T-helper 2 cell treated with Interferon-gamma antibody and Interleukin-4, amounts not matched to agents 5 μg/mL and 100 μg/mL, for 36 hours (primary cell): ENCODE measurements at regions not wholly inside any gene's neighbourhood (a gene's known extent, or its start where the extent isn't known, plus 50 kb on each side); places are given as distances from the start of the nearest gene placed in this dataset.
"Not testable (repeated sequence)": the region's sequence is repeated elsewhere in the genome, so short reads cannot be mapped to it uniquely, and the experiment has no call there.

Experiments used
- DNase-seq: peaks from one replicate; pipeline ENCODE4 v3.0.0; 2021; ENCODE audit warnings: low spot score
- H3K27ac Mint-ChIP-seq: one replicate; pipeline ENCODE4 v1.8.0; 2021; ENCODE audit warnings: mild to moderate bottlenecking, mixed read lengths
- H3K27me3 Mint-ChIP-seq: one replicate; pipeline ENCODE4 v1.8.0; 2021; ENCODE audit warnings: low read depth, mixed read lengths
- H3K36me3 Mint-ChIP-seq: one replicate; pipeline ENCODE4 v1.8.0; 2021; ENCODE audit warnings: low read depth, mixed read lengths
- H3K4me1 Mint-ChIP-seq: one replicate; pipeline ENCODE4 v1.8.0; 2021; ENCODE audit warnings: low read depth, mixed read lengths
- H3K4me3 Mint-ChIP-seq: one replicate; pipeline ENCODE4 v1.8.0; 2022; ENCODE audit warnings: mild to moderate bottlenecking, moderate library complexity, mixed read lengths
- H3K9me3 Mint-ChIP-seq: one replicate; pipeline ENCODE4 v1.8.0; 2021; ENCODE audit warnings: mixed read lengths

GRCh38 chr12:27873010-27873409 is 93.0 kb upstream of the MANSC4 start:
- H3K27me3 Mint-ChIP-seq, result peaks cover 3% of the 10 kb centered on the region
- no peak overlapping the region for H3K4me3 Mint-ChIP-seq
- H3K27ac Mint-ChIP-seq, result no peak overlapping the region
- H3K36me3 Mint-ChIP-seq, result no peaks in the 10 kb centered on the region
- peaks cover 8% of the 10 kb centered on the region for H3K4me1 Mint-ChIP-seq
- DNase-seq, result no peak
- peaks cover 4% of the 10 kb centered on the region for H3K9me3 Mint-ChIP-seq

DNA sequence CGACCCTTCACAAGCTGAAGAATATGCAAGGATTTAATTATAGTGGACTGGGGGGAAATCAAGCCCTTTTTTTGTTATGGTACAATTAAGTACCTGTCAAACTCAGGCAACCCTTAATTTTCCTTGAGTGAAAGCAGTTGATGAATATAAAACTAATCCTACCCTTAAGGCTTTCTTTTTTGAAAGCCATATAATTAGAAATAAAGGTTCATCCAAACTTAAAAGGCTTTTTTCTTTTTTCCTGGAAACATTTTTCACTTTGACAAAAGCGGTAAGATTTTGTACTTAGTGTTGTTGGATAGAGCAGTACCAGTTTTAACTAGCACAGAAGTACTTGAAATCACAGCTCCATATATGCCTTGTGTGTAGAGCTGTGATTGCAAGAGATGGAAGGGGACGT is 91.9 kb upstream of the MANSC4 start:
- no peak overlapping the region for H3K27ac Mint-ChIP-seq
- no peaks in the 10 kb centered on the region for H3K36me3 Mint-ChIP-seq
- peaks cover 3% of the 10 kb centered on the region for H3K27me3 Mint-ChIP-seq
- peaks cover 8% of the 10 kb centered on the region for H3K4me1 Mint-ChIP-seq
- peaks cover 4% of the 10 kb centered on the region for H3K9me3 Mint-ChIP-seq
- DNase-seq, result no peak
- H3K4me3 Mint-ChIP-seq, result no peak overlapping the region

DNA sequence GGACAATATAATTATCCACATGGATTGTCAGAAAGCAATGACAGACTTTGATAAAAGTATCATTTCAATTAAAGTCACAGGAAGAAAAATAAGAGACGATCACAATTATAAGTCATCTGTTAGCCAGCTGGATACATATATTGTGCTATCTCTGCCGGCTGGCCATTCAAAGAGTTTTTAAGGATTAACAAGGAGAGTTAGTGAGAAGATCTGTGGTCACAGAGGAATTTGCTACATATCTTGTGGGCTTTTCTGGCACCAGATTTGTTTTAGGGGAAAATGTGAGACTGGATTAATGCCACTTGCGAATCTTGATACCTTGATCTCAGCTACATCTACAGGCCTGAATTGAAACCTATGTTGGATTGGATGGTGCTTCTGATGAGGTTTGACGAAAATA is 90.9 kb upstream of the MANSC4 start:
- Mint-ChIP-seq H3K4me1 (peaks cover 8% of the 10 kb centered on the region), H3K36me3 (no peaks in the 10 kb centered on the region), H3K27me3 (peaks cover 3% of the 10 kb centered on the region), H3K27ac (peak overlapping the region; percentile 42), H3K9me3 (peaks cover 4% of the 10 kb centered on the region), H3K4me3 (no peak overlapping the region)
- no peak for DNase-seq

- DNase-seq, result no peak
- peaks cover 4% of the 10 kb centered on the region for H3K9me3 Mint-ChIP-seq
- H3K27ac Mint-ChIP-seq, result no peak overlapping the region
- H3K4me3 Mint-ChIP-seq, result no peak overlapping the region
- no peaks in the 10 kb centered on the region for H3K36me3 Mint-ChIP-seq
- H3K4me1 Mint-ChIP-seq, result peaks cover 9% of the 10 kb centered on the region
- H3K27me3 Mint-ChIP-seq, result peaks cover 3% of the 10 kb centered on the region
These were observed 89.5 kb upstream of the MANSC4 start for GRCh38 chr12:27869567-27869966.

DNA sequence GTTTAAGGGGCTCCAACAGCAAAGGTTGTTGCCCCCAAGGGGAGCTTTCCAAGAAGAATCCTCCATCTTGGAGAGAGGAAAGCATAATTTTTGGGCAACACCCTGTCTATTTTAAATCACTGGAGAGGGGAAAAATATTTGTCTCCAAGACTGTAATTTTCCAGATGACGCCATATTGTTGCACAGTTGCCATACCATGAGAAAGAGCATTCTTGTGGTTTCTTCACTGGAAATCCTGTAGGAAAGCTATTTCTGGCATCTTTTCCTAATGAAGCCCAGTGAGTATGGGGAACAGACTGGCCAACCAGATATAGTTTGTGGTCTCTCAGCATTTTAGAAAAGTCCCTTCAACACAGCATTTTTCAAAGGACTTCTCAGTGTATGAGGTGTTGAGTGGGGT is 88.1 kb upstream of the MANSC4 start:
- Mint-ChIP-seq H3K4me1 (peaks cover 18% of the 10 kb centered on the region), H3K36me3 (no peaks in the 10 kb centered on the region), H3K27ac (no peak overlapping the region), H3K9me3 (peaks cover 4% of the 10 kb centered on the region), H3K4me3 (no peak overlapping the region), H3K27me3 (peaks cover 3% of the 10 kb centered on the region)
- DNase-seq, result no peak

GRCh38 chr12:27866373-27867101 is 86.5 kb upstream of the MANSC4 start:
- no peak for DNase-seq
- no peaks in the 10 kb centered on the region for H3K36me3 Mint-ChIP-seq
- H3K27me3 Mint-ChIP-seq, result peaks cover 3% of the 10 kb centered on the region
- no peaks in the 10 kb centered on the region for H3K9me3 Mint-ChIP-seq
- no peak overlapping the region for H3K27ac Mint-ChIP-seq
- H3K4me1 Mint-ChIP-seq, result peaks cover 18% of the 10 kb centered on the region
- no peak overlapping the region for H3K4me3 Mint-ChIP-seq

- Mint-ChIP-seq H3K27me3 (peaks cover 3% of the 10 kb centered on the region), H3K9me3 (no peaks in the 10 kb centered on the region), H3K4me3 (no peak overlapping the region), H3K4me1 (peaks cover 10% of the 10 kb centered on the region), H3K27ac (no peak overlapping the region), H3K36me3 (no peaks in the 10 kb centered on the region)
- no peak for DNase-seq
These were observed 85.4 kb upstream of the MANSC4 start for GRCh38 chr12:27865421-27865820.

DNA sequence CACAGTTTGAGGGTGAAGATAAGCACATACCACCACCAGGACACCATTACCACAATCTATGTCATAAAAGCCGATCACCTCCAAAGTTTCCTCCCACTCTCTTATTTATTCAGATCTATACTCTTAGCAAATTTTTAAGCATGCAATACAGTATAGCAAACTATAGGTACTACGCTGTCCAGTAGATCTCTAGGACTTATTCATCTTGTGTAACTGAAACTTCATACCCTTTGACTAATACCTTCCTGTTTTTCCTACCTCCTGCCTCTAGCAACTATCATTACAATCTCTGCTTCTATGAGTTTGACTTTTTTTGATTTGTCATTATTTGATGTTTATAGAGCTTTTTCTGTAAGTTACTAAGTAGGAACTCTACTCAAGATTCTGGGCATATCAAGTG is 84.5 kb upstream of the MANSC4 start:
- Mint-ChIP-seq H3K4me1 (peaks cover 10% of the 10 kb centered on the region), H3K4me3 (no peak overlapping the region), H3K9me3 (no peaks in the 10 kb centered on the region), H3K27ac (no peak overlapping the region), H3K27me3 (peaks cover 1% of the 10 kb centered on the region), H3K36me3 (no peaks in the 10 kb centered on the region)
- no peak for DNase-seq

DNA sequence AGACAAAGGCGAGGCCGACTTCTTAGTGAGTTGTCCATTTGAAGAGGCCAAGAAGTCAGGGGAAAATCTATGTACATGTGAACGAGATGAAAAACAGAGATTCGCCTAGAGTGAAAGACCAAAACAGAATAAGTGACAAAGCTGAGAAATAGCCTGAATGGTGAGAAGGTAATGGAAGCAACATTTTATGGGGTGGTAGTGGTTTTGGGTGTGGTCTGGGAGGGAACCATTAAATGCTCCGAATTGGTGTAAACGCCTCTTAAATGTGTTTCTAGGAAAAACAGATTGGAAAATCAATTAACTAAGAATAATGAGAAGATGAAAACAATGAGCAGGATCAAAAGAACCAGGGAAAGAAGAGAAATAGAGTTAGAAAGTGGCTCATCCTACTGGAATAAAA is 83.8 kb upstream of the MANSC4 start:
- Mint-ChIP-seq H3K4me3 (no peak overlapping the region), H3K27me3 (no peaks in the 10 kb centered on the region), H3K36me3 (no peaks in the 10 kb centered on the region), H3K27ac (no peak overlapping the region), H3K4me1 (peaks cover 10% of the 10 kb centered on the region), H3K9me3 (no peaks in the 10 kb centered on the region)
- no peak for DNase-seq

- Mint-ChIP-seq H3K4me1 (peaks cover 10% of the 10 kb centered on the region), H3K4me3 (no peak overlapping the region), H3K27me3 (peaks cover 3% of the 10 kb centered on the region), H3K9me3 (no peaks in the 10 kb centered on the region), H3K36me3 (no peaks in the 10 kb centered on the region), H3K27ac (no peak overlapping the region)
- no peak for DNase-seq
These were observed 81.6 kb upstream of the MANSC4 start for GRCh38 chr12:27861428-27862167.

DNA sequence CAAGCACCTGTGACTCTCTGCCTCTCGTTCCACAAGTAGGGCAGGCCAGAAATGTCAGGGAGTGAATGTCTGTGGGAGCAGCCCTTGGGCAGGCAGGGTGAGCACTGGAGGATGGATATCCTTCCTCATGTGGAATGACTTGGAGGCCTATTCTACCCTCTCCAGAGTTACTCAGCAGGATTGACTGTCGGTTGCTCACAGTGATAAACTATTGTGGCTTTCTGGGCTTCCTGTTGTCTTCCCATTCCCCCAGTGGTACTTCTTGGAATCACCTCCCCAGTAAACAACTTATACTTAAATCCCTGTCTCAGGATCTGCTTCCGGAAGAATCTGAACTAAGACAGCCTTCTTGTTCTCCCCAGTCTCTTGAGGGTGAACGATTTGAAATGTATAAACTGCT is 79.6 kb upstream of the MANSC4 start:
- H3K4me3 Mint-ChIP-seq, result no peak overlapping the region
- peaks cover 9% of the 10 kb centered on the region for H3K4me1 Mint-ChIP-seq
- DNase-seq, result no peak
- H3K27ac Mint-ChIP-seq, result no peak overlapping the region
- H3K36me3 Mint-ChIP-seq, result no peaks in the 10 kb centered on the region
- no peaks in the 10 kb centered on the region for H3K9me3 Mint-ChIP-seq
- H3K27me3 Mint-ChIP-seq, result peaks cover 5% of the 10 kb centered on the region

- DNase-seq, H3K27ac Mint-ChIP-seq, H3K9me3 Mint-ChIP-seq, H3K4me1 Mint-ChIP-seq, H3K27me3 Mint-ChIP-seq, H3K4me3 Mint-ChIP-seq, H3K36me3 Mint-ChIP-seq: not testable (repeated sequence)
These were observed 77.0 kb upstream of the MANSC4 start for GRCh38 chr12:27857006-27857405.

DNA sequence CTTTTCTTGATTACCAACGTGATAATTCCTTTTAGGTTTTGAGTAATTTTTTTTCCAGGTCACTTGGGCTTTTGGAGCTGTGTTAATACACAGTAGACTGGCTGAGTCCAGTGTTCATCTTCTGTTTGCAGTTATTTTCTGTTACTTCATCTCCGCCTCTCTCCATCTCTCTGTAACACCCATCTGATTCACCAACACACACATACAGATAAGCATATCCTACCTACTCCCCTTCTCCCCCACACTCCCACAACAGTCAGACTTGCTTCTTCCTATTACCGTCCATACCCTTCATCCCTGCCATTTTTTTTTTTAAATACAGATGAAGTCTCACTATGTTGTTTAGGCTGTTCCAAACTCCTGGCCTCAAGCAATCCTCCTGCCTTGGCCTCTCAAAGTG is 72.7 kb upstream of the MANSC4 start:
- no peak overlapping the region for H3K4me3 Mint-ChIP-seq
- H3K27me3 Mint-ChIP-seq, result peaks cover 15% of the 10 kb centered on the region
- peaks cover 4% of the 10 kb centered on the region for H3K9me3 Mint-ChIP-seq
- H3K36me3 Mint-ChIP-seq, result no peaks in the 10 kb centered on the region
- DNase-seq, result no peak
- no peak overlapping the region for H3K27ac Mint-ChIP-seq
- H3K4me1 Mint-ChIP-seq, result no peaks in the 10 kb centered on the region
